GM21360 (cell line): ENCODE measurements at regions not wholly inside any gene's neighbourhood (a gene's known extent, or its start where the extent isn't known, plus 50 kb on each side); places are given as distances from the start of the nearest gene placed in this dataset.
A peak's percentile ranks its signal among the peaks of the same experiment; 100 is the strongest.
"Not testable (repeated sequence)": the region's sequence is repeated elsewhere in the genome, so short reads cannot be mapped to it uniquely, and the experiment has no call there.

ENCODE experiments used
- ATAC-seq: cut with Tn5 transposase; IDR thresholded peaks from one replicate; pipeline ENCODE4 v1.9.1; 2021; ENCODE audit warnings: mild to moderate bottlenecking, moderate library complexity; ENCODE audit not compliant: unreplicated experiment

- peak; percentile 23 for ATAC-seq
Measured at GRCh38 chr10:23742807-23743206, 303.9 kb downstream of the OTUD1 start.

- peak; percentile 54 for ATAC-seq
Measured at GRCh38 chr10:23754179-23754578, 315.3 kb downstream of the OTUD1 start.

DNA sequence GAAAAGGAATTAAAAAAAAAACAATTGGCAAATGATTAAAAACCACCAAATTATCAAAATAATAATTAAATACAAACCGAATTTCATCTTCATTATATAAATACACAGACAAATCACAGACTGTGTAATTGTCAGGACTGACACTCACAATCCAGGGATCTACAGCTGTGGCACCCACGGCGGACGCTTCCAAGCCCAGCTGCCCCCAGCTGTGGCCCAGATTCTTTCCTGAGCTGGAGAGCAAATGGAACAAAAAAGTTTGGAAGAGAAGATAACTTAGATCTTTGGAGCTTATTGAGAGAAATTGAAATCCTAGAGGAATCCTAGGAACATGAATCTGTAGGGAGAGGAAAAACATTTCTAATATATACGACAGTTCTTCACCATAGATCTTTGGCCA, 316.1 kb downstream of the OTUD1 start:
- no peak for ATAC-seq

DNA sequence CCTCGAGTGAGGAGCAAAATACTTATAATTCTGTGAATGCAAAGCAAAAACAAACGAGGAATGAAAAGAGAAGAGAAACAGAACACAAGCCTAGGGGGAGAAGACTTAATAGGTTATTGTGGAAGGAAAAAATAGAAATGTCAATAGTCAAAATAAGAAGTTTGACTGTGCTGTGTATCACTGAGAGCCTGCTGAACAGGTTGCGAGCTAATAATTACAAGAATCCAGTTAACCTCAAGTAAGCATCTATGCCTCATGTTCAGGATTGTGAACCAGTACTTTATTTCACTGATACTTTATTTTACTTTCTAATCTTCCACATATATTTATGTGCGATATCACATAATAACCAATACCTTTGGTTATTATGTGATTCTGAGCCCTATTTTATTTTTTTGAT, 316.7 kb downstream of the OTUD1 start:
- ATAC-seq, result no peak

- ATAC-seq, result no peak
Measured at GRCh38 chr10:23768281-23768680, 329.4 kb downstream of the OTUD1 start.

DNA sequence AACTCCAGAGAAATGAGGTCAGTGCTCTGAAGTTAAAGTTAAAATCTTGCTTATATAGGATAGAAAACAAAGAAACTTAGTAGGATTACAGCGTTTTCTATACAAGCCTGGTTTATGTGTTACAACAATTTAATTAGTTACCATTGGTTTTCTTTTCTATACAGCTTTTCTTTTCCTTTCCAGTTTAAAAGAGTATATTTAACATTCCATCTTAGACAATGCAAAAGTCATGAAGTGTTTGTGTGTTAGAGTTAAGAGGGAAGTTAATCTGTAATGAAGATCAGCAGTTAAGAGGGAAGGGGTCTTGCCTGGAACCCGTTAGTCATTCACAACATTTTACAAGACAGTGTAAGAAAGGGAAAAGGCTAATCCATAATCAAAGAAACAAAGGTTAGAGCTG, 338.3 kb downstream of the OTUD1 start:
- ATAC-seq, result no peak

GRCh38 chr10:23779301-23779700, 340.4 kb downstream of the OTUD1 start:
- ATAC-seq, result no peak

DNA sequence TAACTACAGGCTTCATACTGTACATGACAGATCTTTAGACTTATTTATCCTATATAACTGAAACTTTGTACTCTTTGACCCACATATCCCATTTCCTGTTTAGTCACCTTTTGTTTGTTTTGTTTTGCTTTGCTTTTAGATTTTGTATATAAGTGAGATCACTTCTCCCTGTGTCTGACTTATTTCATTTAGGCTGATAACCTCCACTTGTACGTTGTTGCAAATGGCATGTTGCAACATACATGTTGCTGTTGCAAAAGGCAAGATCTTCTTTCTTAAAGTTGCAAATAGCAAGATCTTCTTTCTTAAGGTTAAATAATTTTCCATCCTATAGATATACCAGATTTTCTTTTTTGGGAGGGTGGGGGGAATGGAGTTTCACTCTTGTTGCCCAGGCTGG, 341.5 kb downstream of the OTUD1 start:
- no peak for ATAC-seq

- no peak for ATAC-seq
Measured at GRCh38 chr10:23786594-23786993, 347.7 kb downstream of the OTUD1 start.

GRCh38 chr10:23793577-23793976, 354.7 kb downstream of the OTUD1 start:
- no peak for ATAC-seq

GRCh38 chr10:23797452-23797851, 358.6 kb downstream of the OTUD1 start:
- ATAC-seq, result not testable (repeated sequence)

DNA sequence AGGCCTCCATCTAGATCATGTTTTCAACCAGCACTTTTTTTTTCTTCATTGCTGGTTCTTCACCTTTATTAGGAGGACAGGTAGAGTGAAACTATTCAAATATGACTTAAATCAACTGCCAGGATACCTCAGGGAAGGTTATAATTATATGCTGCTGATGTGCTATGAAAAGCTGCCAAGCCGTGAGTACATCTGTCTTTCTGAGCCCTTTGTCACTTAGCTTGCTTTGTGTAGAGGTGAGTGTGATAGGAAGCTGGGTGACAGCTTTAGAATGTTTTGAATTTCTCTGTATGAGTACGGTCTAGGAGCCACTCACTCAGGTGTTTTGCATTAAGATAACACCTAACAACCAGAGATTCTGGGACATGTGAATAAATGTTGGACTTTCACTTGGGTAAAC, 365.2 kb downstream of the OTUD1 start:
- ATAC-seq, result no peak

GRCh38 chr10:23813687-23814086, 374.8 kb downstream of the OTUD1 start:
- no peak for ATAC-seq

GRCh38 chr10:23818484-23818883, 379.6 kb downstream of the OTUD1 start:
- no peak for ATAC-seq

GRCh38 chr10:23820792-23821191, 381.9 kb downstream of the OTUD1 start:
- no peak for ATAC-seq

- ATAC-seq, result no peak
Measured at GRCh38 chr10:23824822-23825221, 384.1 kb upstream of the KIAA1217 start.

DNA sequence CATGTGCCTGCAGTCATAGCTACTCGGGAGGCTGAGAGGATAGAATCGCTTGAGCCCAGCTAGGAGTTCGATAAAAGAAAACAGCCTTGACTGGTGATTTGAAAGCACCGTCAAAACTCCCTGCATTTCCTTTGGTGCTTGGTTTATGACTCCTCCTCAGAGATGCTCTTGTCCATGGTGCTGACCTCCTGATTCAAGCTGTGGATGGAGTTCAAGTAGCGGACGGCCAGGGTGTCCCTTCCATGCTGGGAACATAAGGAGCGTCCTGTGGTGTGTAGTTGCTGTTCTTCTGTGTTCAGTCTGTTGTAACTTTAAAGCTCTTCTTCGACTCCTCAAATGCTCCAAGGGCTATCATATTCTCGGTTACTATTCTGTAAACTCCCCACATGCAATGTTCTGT, 382.5 kb upstream of the KIAA1217 start:
- no peak for ATAC-seq

DNA sequence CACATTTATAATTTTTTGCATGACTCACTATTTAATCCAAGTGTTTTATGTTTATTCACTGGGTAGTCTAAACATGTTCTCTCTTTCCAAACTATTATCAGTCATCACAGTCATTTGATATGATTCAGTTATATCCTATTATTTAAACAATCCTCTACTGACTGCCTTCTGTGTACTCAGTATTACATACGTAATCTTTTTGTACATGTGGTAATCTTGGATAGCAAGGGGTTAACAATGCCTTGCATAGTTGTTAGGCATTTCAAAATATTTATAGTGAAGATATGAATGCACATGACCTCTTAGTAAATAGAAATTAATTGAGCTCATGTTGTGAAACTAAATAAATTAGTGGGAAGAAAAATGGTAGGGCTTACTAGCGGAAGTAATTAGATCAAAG, 379.4 kb upstream of the KIAA1217 start:
- no peak for ATAC-seq

DNA sequence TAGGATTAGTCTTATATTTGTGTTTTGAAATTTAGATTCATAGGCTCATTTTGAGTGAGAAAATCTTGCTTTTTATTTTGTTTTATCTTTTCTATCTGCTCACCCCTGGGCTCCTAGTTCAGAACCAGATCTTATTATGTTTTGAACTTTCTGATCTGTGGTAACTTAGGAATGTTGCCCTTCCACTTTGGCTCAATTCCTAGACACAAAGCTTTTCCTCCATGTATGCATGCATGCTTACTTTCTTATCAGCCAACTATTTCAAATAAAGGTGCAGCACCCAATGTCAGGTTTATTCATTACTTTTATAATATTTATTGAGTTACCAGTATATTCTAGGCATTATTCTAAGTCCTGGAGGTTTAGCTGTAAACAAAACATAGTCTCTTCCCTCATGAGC, 374.8 kb upstream of the KIAA1217 start:
- ATAC-seq, result no peak

DNA sequence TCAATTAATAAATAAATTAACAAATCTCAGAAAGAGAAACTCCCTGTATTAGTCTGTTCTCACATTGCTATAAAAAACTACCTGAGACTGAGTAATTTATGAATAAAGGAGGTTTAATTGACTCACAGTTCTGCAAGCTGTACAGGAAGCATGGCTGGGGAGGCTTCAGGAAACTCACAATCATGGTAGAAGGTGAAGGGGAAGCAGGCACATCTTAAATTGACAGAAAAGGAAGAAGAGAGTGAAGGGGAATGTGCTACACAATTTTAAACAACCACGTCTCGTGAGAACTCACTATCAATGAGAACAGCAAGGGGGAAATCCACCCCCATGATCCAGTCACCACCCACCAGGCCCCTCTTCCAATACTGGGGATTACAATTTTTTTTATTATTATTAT, 358.3 kb upstream of the KIAA1217 start:
- no peak for ATAC-seq

DNA sequence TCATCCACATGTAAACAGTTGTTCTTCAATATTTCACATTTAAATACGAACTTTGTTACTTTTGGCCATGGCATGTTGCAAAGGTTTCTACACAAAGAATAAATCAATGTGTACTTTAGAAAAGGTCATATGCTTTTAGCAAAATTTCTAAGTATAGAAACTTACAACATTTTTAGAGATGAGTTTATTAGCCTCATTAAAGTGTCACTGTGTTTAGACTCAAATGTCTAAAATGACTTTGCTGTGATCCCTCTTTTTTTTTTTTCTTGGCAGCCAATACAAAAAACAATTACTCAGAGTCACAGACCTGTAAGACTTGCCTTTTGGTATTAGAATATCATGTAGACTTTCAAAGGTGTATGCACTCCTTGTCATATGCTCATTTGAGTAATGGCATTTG, 349.3 kb upstream of the KIAA1217 start:
- ATAC-seq, result no peak

GRCh38 chr10:23864631-23865147, 344.2 kb upstream of the KIAA1217 start:
- no peak for ATAC-seq

GRCh38 chr10:23866985-23867384, 342.0 kb upstream of the KIAA1217 start:
- ATAC-seq, result not testable (repeated sequence)

DNA sequence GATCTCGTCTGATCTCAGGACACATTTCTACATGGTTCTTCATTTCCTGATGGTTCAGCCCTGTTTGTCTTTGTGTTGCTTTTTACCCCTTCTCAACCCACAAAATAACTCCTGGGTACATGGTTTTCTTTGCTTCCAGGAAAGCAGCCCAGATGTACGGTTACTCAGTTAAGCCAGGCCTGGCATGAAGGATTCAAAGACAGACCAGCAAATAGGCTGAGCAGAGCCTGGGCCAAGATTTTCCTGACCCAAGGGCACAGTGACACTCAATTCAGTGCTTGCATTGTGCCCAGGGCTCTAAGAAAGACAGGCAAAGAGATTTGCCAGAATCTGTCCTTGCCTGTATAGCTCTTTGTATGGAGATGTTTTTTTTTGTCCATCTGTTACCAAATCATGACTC, 340.8 kb upstream of the KIAA1217 start:
- ATAC-seq, result no peak
